Activated effector memory CD4-positive, alpha-beta T cell treated with Interleukin-2 at 50 U/mL for 16 hours (primary cell): ENCODE measurements at regions not wholly inside any gene's neighbourhood (a gene's known extent, or its start where the extent isn't known, plus 50 kb on each side); places are given as distances from the start of the nearest gene placed in this dataset.
"Not testable (repeated sequence)": the region's sequence is repeated elsewhere in the genome, so short reads cannot be mapped to it uniquely, and the experiment has no call there.

Experiments used
- DNase-seq: peaks from one replicate; pipeline ENCODE4 v3.0.0-alpha.2; 2020

- DNase-seq, result no peak
These were observed 107.2 kb upstream of the C2CD4B start for GRCh38 chr15:62272290-62272689.

GRCh38 chr15:62275831-62276230, 110.7 kb upstream of the C2CD4B start:
- DNase-seq, result no peak

- DNase-seq, result no peak
These were observed 112.8 kb upstream of the C2CD4B start for GRCh38 chr15:62277816-62278394.

GRCh38 chr15:62278534-62278933, 113.4 kb upstream of the C2CD4B start:
- DNase-seq, result no peak

- no peak for DNase-seq
These were observed 114.0 kb upstream of the C2CD4B start for GRCh38 chr15:62279041-62279440.

GRCh38 chr15:62280625-62281024, 115.5 kb upstream of the C2CD4B start:
- no peak for DNase-seq

- DNase-seq, result not testable (repeated sequence)
These were observed 116.7 kb upstream of the C2CD4B start for GRCh38 chr15:62281801-62282200.

DNA sequence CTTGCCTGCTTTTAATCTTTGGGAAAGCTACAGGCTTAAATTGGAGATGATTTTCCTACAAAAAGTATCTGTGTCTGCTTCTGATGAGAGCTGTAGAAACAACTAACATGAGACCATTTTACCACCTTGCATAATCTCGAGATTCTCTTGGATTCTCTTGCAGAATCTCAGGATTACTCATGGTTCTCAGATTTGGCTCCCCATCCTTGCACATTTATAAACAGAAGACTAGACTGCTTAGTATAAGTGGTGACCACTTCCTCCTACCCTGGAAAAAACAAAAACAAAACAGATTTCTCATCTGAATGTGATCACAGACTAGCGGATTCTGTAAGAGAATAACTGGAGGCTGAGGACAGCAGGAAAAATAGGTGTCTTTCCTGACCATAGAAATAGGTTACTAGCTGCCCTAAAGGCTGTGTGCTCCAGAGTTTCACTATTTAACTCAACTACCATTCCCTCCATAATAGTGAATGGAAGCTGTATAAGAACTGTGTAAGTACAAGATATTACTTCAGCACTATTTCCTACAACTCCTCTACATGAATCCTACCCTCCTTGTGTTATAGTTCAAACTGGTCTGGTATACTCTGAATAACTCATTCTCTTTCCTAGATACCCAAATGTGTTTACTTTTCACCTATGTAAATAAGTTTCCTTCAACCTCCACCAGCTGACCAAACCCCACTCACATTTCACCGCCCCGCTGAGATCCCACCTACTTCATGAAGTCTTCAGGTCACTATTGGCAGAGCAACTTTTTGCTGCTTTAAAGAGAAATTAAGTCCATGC, 122.2 kb upstream of the C2CD4B start:
- no peak for DNase-seq

DNA sequence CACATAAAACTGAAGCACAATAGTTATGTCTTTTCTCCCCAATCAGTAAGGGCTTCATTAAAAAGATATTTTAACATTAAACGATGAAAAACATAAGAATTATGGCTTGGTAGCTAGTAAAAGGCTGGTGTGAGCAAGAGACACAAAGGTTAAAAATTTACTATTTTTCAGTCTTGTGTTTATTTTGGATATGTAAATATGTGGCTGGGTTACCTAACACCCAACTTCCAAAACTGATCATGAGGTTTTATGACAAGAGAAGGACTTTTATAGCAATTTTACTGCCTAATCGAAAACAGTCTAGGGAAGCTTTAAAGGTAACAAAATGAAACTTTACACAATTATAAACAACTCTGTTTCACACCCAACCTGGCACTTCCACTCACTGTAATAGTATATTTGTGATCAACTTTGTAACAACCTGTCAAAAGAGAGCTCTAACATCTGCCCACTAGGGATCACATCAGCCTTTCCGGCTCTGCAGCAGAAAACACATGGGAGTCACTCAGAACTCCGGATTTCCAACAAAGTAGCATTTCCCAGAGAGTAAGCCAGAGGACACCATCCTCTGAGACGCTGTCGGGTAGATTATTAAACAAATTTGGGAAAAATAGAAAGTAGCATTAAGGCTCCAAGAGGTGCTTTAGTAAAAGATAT, 123.4 kb upstream of the C2CD4B start:
- no peak for DNase-seq

DNA sequence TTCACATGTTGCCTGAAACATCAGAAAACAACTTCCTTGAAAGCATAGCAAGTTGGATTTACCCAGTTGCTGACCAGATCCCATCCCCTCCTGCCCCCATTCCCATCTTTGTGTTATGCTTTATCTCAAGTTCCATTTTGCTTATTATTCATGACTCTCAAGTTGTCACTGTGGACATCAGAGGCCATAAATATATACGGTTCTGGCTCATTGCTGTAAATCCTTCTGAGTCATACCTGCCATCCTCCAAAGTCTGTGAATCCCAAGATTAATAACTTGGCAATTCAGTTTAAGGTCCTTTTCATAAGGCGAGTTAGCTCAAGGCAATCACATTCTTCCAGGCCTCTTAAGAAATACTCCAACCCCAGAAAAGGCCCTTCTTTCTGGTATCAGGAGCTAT, 126.2 kb upstream of the C2CD4B start:
- DNase-seq, result no peak

GRCh38 chr15:62296756-62297507, 131.8 kb upstream of the C2CD4B start:
- DNase-seq, result no peak

GRCh38 chr15:62297522-62297921, 132.4 kb upstream of the C2CD4B start:
- no peak for DNase-seq

GRCh38 chr15:62297933-62298332, 132.8 kb upstream of the C2CD4B start:
- no peak for DNase-seq

DNA sequence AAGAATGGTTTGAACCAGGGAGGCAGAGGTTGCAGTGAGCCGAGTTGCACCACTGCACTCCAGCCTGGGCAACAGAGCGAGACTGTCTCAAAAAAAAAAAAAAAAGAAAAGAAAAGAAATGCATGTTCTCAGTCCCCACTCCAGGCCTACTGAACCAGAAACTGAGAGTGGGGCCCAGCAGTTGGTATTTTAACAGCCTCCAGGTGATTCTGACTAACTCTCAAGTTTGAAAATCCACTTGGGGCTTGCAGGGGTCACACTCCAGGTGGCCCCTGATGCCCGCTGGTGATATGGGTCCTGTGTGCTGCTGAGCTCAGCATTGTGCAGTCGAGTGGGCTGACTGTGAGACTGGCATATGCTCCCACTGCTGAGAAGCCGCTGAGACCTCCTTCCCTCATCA, 133.7 kb upstream of the C2CD4B start:
- DNase-seq, result no peak

- no peak for DNase-seq
These were observed 134.5 kb upstream of the C2CD4B start for GRCh38 chr15:62299541-62299940.

DNA sequence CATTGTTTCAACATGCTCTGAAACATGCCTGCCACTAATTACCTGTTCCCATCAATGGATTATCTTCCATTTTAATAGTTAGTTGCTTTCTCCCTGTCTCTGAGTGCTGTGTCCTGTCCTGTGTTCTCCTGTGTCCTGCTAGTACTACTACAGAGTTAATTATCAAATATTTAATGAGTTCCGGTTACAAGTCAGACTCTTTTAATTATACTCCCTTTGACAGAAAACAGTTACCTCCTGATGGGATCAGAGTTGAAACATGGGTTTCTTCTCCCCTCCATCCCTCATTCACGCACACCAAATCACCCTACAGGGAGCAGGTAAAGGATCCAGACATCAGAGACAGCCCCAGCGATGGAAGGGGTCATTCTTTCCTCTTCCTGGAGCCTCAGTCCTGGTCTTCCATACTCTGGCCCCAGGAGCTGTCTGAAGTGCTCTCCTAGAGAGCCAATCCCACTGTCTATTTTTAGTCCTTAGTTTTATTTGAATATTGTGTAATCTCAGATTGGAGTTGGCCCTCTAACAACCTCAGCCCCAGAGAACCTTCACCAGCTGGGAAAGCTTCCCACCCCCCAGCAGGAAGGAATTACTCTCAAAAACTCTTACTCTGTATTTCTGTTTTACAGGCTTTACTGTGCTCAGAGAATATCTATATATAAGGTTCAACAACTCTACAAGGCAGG, 137.0 kb upstream of the C2CD4B start:
- DNase-seq, result no peak

GRCh38 chr15:62306851-62307504, 141.9 kb upstream of the C2CD4B start:
- DNase-seq, result no peak

DNA sequence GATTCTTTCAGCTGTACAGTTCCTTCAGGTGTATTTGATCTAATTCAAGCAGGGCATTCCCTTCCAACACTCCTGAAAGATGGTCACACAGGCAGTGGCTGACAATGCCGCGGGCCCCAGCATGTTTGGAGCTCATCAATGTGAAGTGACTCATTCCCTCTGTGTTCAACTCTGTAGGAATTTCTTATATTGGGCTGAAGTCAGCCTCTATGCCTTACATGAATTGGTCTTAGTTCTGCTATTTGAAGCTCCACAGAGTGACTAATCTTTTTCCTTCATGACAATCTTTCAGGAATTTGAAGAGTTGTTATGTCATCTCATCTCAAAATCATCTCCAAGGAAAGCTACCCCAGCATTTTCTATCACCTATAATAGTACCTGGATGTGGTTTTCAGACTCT, 142.5 kb upstream of the C2CD4B start:
- no peak for DNase-seq

GRCh38 chr15:62316413-62317060, 151.5 kb upstream of the C2CD4B start:
- DNase-seq, result no peak

DNA sequence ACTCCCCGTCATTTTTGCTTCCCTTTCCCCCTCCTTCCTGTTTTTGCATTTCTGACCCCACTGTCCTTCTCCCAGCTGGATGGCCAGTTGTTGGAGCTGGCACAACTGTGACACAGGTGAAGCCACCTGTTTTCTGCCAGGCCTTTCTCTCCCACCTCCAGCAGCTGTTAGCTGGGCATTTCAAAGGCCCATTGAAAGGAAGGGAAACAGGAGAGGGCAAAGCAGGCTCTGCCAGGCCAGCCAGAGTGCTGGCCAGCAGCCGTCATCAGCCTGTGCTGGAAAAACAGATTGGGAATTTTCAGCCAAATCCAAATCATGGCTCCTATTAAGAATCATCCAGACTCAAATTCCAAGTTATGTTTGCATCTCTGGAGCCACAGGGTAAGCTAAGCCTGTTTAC, 155.2 kb upstream of the C2CD4B start:
- no peak for DNase-seq

DNA sequence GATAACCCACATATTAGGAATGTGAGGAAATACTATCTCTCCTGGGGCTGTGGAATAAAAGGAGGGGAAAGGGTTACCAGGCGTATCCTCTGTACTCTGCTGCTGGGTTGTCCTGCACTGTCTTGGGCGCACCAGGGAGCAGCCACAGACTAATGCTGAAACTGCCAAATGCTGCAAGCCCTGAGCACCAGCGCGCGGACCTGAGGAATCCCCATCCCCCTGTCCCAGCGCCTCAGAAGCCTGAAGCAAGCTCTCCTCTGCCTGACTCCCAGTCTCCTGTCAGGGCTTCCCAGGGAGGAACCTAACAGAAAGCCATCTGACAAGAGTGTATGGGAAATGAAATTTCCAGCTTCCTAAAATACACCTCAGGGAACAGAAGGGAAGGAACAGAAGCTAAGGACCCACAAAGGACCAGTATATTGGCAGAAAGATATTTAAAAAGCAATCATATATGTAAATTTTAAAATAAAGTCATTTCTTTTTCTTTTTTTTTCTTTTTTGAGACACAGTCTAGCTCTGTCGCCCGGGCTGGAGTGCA, 158.3 kb upstream of the C2CD4B start:
- no peak for DNase-seq

GRCh38 chr15:62324382-62324781, 159.3 kb upstream of the C2CD4B start:
- DNase-seq, result no peak
